GM18909 (cell line): ENCODE measurements at regions not wholly inside any gene's neighbourhood (a gene's known extent, or its start where the extent isn't known, plus 50 kb on each side); places are given as distances from the start of the nearest gene placed in this dataset.
"Not testable (repeated sequence)": the region's sequence is repeated elsewhere in the genome, so short reads cannot be mapped to it uniquely, and the experiment has no call there.

Source experiments
- ATAC-seq: cut with Tn5 transposase; IDR thresholded peaks from one replicate; pipeline ENCODE4 v1.9.1; 2021; ENCODE audit warnings: mild to moderate bottlenecking; ENCODE audit not compliant: unreplicated experiment, poor library complexity

GRCh38 chr18:1521588-1522248 is 617.0 kb downstream of the ADCYAP1 start:
- ATAC-seq, result not testable (repeated sequence)

DNA sequence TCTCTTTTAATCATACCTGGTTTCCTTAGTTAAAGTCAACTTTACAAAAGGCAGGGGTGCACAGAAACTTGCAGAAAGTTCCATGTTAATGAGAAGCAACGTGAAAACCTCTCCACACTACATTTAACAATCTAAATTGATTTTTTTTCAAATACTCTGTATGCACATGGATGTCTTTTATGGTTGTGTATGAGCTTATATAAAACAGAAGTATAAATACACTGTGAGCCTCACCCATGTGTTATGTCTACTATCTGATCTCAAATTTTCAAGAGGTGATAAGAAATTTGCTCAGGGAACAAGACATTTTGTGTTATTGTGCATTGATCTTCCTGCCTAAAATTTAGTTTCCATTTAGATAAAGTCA is 617.6 kb downstream of the ADCYAP1 start:
- ATAC-seq, result no peak

DNA sequence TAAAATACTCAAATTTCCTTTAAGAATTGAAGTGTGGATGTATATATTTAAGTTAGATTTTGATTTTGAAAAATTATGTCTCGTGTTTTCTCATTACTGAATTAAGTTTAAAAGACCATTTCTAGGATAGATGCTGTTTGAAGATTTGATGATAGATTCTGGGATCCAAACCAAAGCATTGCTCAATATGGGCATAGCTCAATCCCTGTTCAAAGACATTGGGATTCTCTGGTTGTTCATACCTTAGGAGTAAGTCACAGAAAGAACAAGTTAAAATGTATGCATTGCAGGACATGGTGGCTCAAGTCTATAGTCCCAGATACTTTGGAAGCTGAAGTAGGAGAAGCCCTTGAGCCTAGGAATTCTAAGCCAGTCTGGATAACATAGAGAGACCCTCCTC is 622.3 kb downstream of the ADCYAP1 start:
- no peak for ATAC-seq

DNA sequence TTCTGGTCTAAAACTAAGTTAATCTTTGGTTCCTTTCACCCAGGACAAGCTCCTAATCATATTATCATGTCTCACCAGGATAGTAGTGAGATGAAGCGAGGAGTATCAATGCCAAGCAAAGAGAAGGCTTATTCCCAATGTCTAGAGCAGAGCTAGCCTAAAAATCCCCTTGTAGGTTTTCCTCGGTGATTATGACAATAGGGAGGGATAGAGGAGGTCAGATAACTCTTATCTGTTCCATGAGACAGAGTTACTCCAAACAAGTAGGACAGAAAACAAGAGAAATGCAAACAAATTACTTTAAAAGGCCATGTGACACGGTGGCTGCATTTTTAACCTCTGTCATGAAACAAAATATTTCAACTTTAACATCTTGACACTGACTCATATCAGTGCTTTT is 623.1 kb downstream of the ADCYAP1 start:
- ATAC-seq, result no peak

GRCh38 chr18:1528447-1528846 is 623.8 kb downstream of the ADCYAP1 start:
- no peak for ATAC-seq

GRCh38 chr18:1528964-1529509 is 624.4 kb downstream of the ADCYAP1 start:
- no peak for ATAC-seq

DNA sequence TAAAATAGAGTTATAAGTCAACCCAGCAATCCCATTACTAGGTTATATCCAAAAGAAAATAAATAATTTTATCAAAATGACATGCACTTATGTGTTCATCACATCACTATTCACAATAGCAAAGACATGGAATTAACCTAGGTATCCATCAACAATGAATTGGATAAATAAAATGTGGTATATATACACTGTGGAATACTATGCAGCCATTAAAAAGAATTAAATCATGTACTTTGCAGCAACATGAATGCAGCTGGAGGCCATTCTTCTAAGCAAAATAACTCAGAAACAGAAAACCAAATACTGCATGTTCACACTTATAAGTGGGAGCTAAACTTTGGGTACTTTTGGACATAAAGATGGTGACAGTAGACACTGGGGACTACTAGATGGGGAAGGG is 626.0 kb downstream of the ADCYAP1 start:
- ATAC-seq, result no peak

DNA sequence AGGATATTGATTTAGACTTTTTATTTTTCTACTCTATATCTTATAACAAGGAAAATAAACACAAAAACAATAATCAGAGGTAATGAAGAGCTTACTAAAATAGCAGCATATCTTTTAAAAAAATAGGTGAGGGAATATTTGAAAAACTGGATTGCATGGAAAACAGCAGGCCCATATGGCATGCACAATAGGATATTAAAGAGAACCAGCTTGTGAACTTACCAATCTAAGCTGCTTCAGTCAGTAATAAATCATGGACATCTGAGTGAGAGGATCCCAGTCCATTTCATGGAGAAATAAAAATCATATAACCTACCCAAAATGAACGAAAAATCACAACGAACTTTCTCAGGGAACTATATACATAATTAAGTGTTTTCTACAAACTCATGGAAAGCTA is 634.6 kb downstream of the ADCYAP1 start:
- no peak for ATAC-seq

DNA sequence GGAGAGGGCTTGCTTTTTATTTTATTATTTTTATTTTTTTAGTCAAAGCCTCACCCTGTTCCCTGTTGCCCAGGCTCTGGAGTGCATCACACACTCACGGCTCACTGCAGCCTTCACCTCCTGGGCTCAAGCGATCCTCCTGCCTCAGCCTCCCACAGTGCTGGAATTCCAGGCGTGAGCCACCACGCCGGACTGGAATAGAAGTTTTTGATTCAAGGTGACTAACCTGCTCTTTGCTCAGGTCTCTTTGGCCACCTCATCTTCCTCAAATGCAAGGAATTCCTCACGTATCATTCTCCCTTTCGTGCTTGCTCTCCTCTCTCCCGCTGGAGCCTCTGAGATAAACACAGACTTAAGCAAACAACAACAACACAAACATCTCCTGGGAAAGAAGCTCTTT is 636.8 kb downstream of the ADCYAP1 start:
- ATAC-seq, result no peak

DNA sequence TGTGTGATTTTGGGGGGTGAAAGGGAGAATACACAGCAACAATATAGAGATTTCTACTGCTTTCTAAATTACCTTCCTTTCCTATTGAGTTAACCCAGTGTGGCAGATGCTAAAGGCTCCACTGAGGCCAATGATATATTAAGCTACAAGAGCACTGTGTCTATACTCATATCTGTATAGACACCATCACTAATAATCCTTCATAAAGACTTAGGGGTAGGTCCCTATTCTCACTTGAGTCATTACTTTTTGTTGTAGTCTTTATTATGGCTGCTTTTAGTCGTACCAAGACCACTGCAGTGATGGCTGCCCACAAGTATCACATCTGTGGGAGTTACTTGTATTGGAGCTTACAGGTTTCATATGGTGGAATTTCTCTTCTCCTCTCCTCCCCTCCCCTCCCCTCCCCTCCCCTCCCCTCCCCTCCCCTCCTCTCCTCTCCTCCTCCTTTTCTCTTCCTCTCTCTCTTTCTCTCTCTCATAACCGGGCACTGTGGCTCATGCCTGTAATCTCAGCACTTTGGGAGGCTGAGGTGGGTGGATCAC is 637.6 kb downstream of the ADCYAP1 start:
- ATAC-seq, result no peak

DNA sequence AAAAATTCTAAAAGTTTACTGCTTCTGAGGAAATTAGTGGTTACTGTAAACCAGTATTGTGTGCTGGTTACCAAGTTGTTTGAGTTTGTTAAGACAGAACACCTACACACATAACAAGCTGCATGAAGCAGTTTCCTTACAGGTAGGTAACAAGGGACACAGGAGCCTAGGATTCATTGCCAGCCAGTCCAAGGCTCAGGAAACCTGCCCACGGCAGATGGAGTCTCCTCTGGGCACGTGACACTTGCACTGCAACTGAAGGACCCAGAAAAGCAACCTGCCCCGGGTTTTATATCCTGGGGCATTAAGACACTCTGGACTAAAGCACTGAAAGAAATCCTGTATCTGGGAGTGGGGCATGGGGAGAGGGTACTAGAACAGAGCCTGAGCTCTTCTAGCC is 639.3 kb downstream of the ADCYAP1 start:
- no peak for ATAC-seq

DNA sequence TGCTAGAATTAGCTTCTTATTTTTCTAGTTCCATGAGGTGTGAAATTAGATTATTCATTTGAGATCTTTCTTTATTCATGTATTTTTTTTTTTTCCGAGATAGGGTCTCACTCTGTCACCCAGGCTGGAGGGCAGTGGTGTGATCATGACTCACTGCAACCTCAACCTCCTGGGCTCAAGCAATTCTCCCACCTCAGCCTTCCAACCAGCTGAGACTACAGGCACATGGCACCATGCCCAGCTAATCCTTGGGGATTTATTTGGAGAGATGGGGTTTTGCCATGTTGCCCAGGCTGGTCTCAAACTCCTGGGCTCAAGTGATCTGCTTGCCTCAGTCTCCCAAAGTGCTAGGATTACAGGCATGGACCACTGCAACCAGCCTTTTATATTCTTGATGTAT is 653.0 kb downstream of the ADCYAP1 start:
- not testable (repeated sequence) for ATAC-seq

- no peak for ATAC-seq
These were observed 654.9 kb downstream of the ADCYAP1 start for GRCh38 chr18:1559563-1559962.

GRCh38 chr18:1564793-1565192 is 660.1 kb downstream of the ADCYAP1 start:
- no peak for ATAC-seq

GRCh38 chr18:1571206-1571605 is 666.5 kb downstream of the ADCYAP1 start:
- ATAC-seq, result no peak

DNA sequence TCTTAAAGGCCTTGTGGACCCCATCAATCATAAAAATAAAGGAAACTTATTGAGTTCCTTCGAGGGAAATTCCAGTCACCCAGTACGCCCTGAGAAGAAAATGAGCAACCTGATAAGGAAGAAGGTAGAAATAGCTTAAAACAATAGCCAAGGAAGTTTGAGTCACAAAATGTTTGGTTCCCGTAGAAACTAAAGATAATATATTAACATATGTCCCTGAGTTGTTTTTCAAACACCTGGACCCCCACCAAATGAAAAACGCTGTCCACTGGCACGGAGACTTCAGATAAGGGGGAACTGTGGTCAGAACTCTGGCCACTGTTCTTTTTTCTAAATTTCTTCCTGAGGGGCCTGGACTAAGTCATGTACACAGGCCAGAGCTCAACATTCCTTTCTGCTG is 669.1 kb downstream of the ADCYAP1 start:
- ATAC-seq, result no peak

DNA sequence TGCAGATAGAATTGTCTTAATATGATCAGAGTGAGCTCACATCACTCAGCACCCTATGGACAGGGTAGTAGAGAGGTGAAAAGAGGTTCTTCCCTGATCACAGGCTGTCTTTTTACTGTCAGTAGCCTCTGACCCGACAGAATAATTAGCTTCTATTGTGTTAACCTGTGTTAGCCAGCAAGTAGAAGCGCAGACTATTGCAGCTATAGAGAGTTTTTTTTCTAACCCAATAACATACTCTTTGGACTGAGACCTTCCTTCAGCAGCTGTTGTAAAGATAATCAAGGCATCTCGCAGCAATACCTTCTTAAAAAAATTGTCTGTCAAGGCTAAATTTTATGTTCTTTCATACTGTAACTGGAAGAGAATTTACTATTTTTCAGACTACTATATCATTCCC is 670.4 kb downstream of the ADCYAP1 start:
- no peak for ATAC-seq

DNA sequence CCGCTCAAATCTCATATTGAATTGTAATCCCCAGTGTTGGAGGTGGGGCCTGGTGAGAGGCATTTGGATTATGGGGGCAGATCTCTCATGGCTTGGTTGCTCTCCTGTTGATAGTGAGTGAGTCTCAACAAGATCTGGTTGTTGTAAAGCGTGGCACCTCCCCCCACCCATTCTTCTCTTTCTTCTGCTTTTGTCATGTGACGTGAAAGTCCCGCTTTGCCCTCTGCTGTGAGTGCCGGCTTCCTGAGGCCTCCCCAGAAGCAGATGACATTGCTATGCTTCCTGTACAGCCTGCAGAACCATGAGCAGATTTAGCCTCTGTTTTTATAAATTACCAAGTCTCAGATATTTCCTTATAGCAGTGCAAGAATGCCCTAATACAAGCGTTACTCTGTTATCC is 673.8 kb downstream of the ADCYAP1 start:
- ATAC-seq, result no peak

GRCh38 chr18:1581581-1581980 is 676.9 kb downstream of the ADCYAP1 start:
- ATAC-seq, result no peak

DNA sequence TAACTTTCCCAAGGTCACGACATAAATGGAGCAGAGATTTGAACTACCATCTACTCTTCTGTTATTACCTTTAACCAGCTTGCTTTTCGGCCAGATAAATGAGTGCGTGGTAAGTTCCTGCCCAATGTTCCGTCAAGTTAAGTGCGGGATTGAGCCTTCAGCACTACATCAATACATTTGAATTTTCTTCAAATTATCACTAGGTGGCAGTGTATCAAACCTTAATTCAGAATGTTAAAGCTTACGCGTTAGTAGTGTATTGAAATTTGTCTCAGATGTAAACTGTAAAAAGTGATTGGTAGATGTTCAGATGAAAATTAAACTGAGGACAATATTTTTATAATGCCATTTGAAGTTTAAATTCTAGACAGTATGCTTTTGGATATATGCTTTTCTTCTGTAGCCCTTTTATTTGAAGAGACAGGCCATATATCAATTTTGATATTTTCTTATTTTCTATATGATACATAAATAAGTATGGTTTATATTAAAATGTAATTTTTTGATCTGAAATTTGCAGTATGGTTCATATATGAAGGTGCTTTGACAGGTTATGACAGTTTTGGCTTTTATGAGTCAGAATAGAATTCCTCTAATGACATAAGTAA is 681.3 kb downstream of the ADCYAP1 start:
- peak; percentile 80 for ATAC-seq

DNA sequence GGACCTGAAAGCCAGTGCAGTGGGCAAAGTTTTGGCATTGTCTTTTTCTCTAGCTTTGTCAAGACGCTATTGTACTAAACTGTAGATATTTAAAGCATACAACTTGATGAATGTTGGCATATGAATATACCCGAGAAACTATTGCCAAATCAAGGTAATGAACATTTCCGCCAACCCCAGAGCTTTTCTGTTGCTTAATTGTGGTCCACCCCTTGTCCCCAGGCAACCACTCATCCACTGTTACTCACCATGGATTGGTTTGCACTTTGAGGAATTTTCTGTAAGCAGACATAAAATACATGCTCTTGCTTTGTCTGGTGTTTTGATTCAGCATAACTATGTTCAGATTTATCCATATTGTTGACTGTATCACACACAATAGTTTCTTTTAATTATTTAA is 688.4 kb downstream of the ADCYAP1 start:
- ATAC-seq, result no peak

- ATAC-seq, result no peak
These were observed 690.5 kb downstream of the ADCYAP1 start for GRCh38 chr18:1595195-1595594.
